ENCODE measurements at regions not wholly inside any gene's neighbourhood (a gene's known extent, or its start where the extent isn't known, plus 50 kb on each side); places are given as distances from the start of the nearest gene placed in this dataset.

DNA sequence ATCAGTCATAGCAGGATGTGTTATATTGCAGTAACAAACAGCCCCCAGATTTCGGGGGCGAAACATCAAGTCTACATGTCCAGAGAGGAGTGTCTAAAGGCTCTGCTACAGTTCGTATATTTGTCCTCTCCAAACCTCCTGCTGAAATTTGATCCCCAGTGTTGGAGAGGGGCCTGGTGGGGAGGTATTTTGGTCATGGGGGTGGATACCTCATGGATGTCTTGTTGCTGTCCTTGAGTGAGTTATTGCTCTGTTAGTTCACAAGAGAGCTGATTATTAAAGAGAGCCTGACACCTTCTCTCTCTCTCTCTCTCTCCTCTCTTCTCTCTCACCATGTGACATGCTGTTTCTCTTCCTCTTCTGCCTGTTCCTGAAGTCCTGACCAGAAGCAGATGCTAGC is 343.7 kb downstream of the TCERG1L start:
- H4K8ac ChIP-seq (ENCODE audit: low read depth in 2 of 2, low read length in 2 of 2), result no peak overlapping the region
- no peak overlapping the region for H2AFZ ChIP-seq (replicated peaks; ENCODE audit: low read length, poor library complexity)
- WGBS, 2 experiments (ENCODE audit: extremely low coverage in 2 of 2, insufficient read length in 1 of 2), result no CpG with 5 or more reads among the region's 3 CpGs
- H2BK5ac ChIP-seq (ENCODE audit: low read depth, low read length, poor library complexity, severe bottlenecking), result no peak overlapping the region
- H3K27ac ChIP-seq (ENCODE audit: insufficient read depth, low read length), result no peak overlapping the region
- no peak overlapping the region for H4K5ac ChIP-seq (ENCODE audit: low read depth, low read length)
- H3K4me1 ChIP-seq (ENCODE audit: control insufficient read depth, insufficient read depth, low read length), result no peaks in the 10 kb centered on the region
- no peak overlapping the region for H3K4me3 ChIP-seq (ENCODE audit: insufficient read depth, low read depth, low read length)
- no peak overlapping the region for H4K91ac ChIP-seq (ENCODE audit: insufficient read depth, low read depth, low read length)
- no peak overlapping the region for H3K4ac ChIP-seq (ENCODE audit: low read depth, low read length)
- CTCF ChIA-PET, result no interaction called here
- BruUV-seq (replicated peaks), result no TSS peak
- H3K9me1 ChIP-seq (ENCODE audit: insufficient read depth, low read length), result no peaks in the 10 kb centered on the region
- dilution Hi-C loops (cut with HindIII; ENCODE audit: low sequenced_read_pairs, unreplicated experiment), result no loop called here
- ATAC-seq (ENCODE audit: low read depth) (no peak), DNase-seq (no peak)
- no peak overlapping the region for H2AK9ac ChIP-seq (replicated peaks; ENCODE audit: low read depth, low read length, poor library complexity)
- no peak overlapping the region for H3K14ac ChIP-seq (replicated peaks; ENCODE audit: low read depth, low read length)
- no peak for TF ChIP-seq ELK1 (IDR thresholded peaks at IDR 0.05; ENCODE audit: borderline replicate concordance, low read depth, low read length)
- TF ChIP-seq BHLHE40 (IDR thresholded peaks at IDR 0.05; ENCODE audit: low read depth, low read length), result no peak
- no peak for TF ChIP-seq RCOR1 (IDR thresholded peaks at IDR 0.05; ENCODE audit: insufficient replicate concordance, low read length)
- TF ChIP-seq CTCF (conservative IDR thresholded peaks at IDR 0.05; ENCODE audit: low read depth, low read length), result no peak
- no peak for TF ChIP-seq SMC3 (IDR thresholded peaks at IDR 0.05; ENCODE audit: low read depth, low read length)
- TF ChIP-seq CHD1 (IDR thresholded peaks at IDR 0.05; ENCODE audit: low read depth, low read length), result no peak
- TF ChIP-seq FOS (IDR thresholded peaks at IDR 0.05; ENCODE audit: low read depth, low read length), result no peak
- no peak for TF ChIP-seq NFE2L2 (IDR thresholded peaks at IDR 0.05; ENCODE audit: low read depth, low read length)
- TF ChIP-seq MXI1 (IDR thresholded peaks at IDR 0.05; ENCODE audit: borderline replicate concordance, low read depth, low read length), result no peak
- no peak for TF ChIP-seq MAZ (IDR thresholded peaks at IDR 0.05; ENCODE audit: borderline replicate concordance, low read depth, low read length)
- no peak overlapping the region for H3K9ac ChIP-seq (ENCODE audit: low read depth, low read length)
- in situ Hi-C loops (cut with MboI; ENCODE audit: low sequenced_read_pairs), result no loop called here
- H3K36me3 ChIP-seq (ENCODE audit: control insufficient read depth, insufficient read depth, low read length), result no peaks in the 10 kb centered on the region
- no peaks in the 10 kb centered on the region for H3K79me1 ChIP-seq (ENCODE audit: low read depth in 1 of 2, low read length in 2 of 2)
- H2BK15ac ChIP-seq (ENCODE audit: low read depth, low read length), result no peak overlapping the region
- H3K18ac ChIP-seq (ENCODE audit: low read depth, low read length), result no peak overlapping the region
- intact Hi-C loops (cut with micrococcal nuclease), result no loop called here
- H3K23ac ChIP-seq (ENCODE audit: low read depth, low read length), result no peak overlapping the region
- no peaks in the 10 kb centered on the region for H3K27me3 ChIP-seq (ENCODE audit: control insufficient read depth, insufficient read depth, low read length)
- no peak overlapping the region for H3K4me2 ChIP-seq (ENCODE audit: low read depth, low read length)
- H3K9me3 ChIP-seq (ENCODE audit: control insufficient read depth, insufficient read depth, low read length), result peaks cover 24% of the 10 kb centered on the region
- H2BK120ac ChIP-seq (ENCODE audit: low read depth, low read length), result no peak overlapping the region
- no peak overlapping the region for H2AK5ac ChIP-seq (ENCODE audit: low read depth, low read length)
- H3K56ac ChIP-seq (ENCODE audit: extremely low read depth, insufficient read depth, low read length), result no peak overlapping the region
- H2BK20ac ChIP-seq (ENCODE audit: low read depth, low read length), result no peak overlapping the region
- POLR2A ChIA-PET (ENCODE audit: unreplicated experiment), result no interaction called here
- H4K20me1 ChIP-seq (ENCODE audit: insufficient read depth, low read length), result no peaks in the 10 kb centered on the region
